Prostate gland (tissue), 2 donors: ENCODE measurements at regions not wholly inside any gene's neighbourhood (a gene's known extent, or its start where the extent isn't known, plus 50 kb on each side); places are given as distances from the start of the nearest gene placed in this dataset.

ENCODE experiments used
- CTCF ChIP-seq, 4 experiments: fragments of 200-600 bp in 2 of 4; fragments of 450-650 bp in 2 of 4; sonication (generic) in 2 of 4; IDR thresholded peaks; 1 replicate in 3 of 4; 2 replicates in 1 of 4; pipeline ENCODE4 v1.5.1; 2016 to 2019; ENCODE audit warnings: antibody characterized with exemption in 4 of 4, mild to moderate bottlenecking in 2 of 4, moderate library complexity in 2 of 4
- POLR2A ChIP-seq: fragments of 450-650 bp; IDR thresholded peaks from one replicate; pipeline ENCODE4 v1.6.1; 2016; ENCODE audit warnings: antibody characterized with exemption, mild to moderate bottlenecking
- POLR2AphosphoS5 ChIP-seq: sonication (generic); formaldehyde crosslinking; IDR thresholded peaks from one replicate; pipeline ENCODE4 v1.6.1; 2017; ENCODE audit warnings: antibody characterized with exemption

- no peak for TF ChIP-seq CTCF (IDR thresholded peaks at IDR 0.05)
- TF ChIP-seq POLR2A, result no peak
- no peak for TF ChIP-seq POLR2AphosphoS5
Observed at GRCh38 chr2:146363731-146364130, 1481.1 kb upstream of the ACVR2A start.
